Endothelial cell (in vitro differentiated cells): ENCODE measurements at regions not wholly inside any gene's neighbourhood (a gene's known extent, or its start where the extent isn't known, plus 50 kb on each side); places are given as distances from the start of the nearest gene placed in this dataset.
"Not testable (repeated sequence)": the region's sequence is repeated elsewhere in the genome, so short reads cannot be mapped to it uniquely, and the experiment has no call there.

Source experiments
- DNase-seq: peaks from one replicate; pipeline ENCODE4 v3.0.0; 2021; ENCODE audit warnings: low spot score
- H3K27ac Mint-ChIP-seq: one replicate; pipeline ENCODE4 v1.8.0; 2021; ENCODE audit warnings: mixed read lengths, inconsistent platforms; ENCODE audit not compliant: unreplicated experiment
- H3K27me3 Mint-ChIP-seq: one replicate; pipeline ENCODE4 v1.8.0; 2021; ENCODE audit warnings: mild to moderate bottlenecking, moderate library complexity, mixed read lengths, inconsistent platforms; ENCODE audit not compliant: unreplicated experiment
- H3K36me3 Mint-ChIP-seq: one replicate; pipeline ENCODE4 v1.8.0; 2021; ENCODE audit warnings: mild to moderate bottlenecking, low read depth, mixed read lengths, inconsistent platforms; ENCODE audit not compliant: unreplicated experiment
- H3K4me1 Mint-ChIP-seq: one replicate; pipeline ENCODE4 v1.8.0; 2021; ENCODE audit warnings: mild to moderate bottlenecking, mixed read lengths, inconsistent platforms; ENCODE audit not compliant: unreplicated experiment
- H3K4me3 Mint-ChIP-seq: one replicate; pipeline ENCODE4 v1.8.0; 2021; ENCODE audit warnings: mild to moderate bottlenecking, mixed read lengths, inconsistent platforms; ENCODE audit not compliant: unreplicated experiment
- H3K9me3 Mint-ChIP-seq: one replicate; pipeline ENCODE4 v1.8.0; 2021; ENCODE audit warnings: mixed read lengths, inconsistent platforms; ENCODE audit not compliant: unreplicated experiment
- CTCF ChIP-seq: fragments of 200-600 bp; sonication (generic); IDR thresholded peaks from one replicate; pipeline ENCODE4 v1.5.0; 2021; ENCODE audit warnings: antibody characterized with exemption; ENCODE audit not compliant: unreplicated experiment

- DNase-seq = peak; percentile 28
- Mint-ChIP-seq H3K27me3 (no peaks in the 10 kb centered on the region), H3K9me3 (no peaks in the 10 kb centered on the region), H3K4me3 (no peak overlapping the region), H3K36me3 (no peaks in the 10 kb centered on the region), H3K4me1 (no peaks in the 10 kb centered on the region), H3K27ac (no peak overlapping the region)
- TF ChIP-seq CTCF = peak; percentile 55
Measured at GRCh38 chrX:130539721-130540321, 138.0 kb downstream of the RBMX2 start.

DNA sequence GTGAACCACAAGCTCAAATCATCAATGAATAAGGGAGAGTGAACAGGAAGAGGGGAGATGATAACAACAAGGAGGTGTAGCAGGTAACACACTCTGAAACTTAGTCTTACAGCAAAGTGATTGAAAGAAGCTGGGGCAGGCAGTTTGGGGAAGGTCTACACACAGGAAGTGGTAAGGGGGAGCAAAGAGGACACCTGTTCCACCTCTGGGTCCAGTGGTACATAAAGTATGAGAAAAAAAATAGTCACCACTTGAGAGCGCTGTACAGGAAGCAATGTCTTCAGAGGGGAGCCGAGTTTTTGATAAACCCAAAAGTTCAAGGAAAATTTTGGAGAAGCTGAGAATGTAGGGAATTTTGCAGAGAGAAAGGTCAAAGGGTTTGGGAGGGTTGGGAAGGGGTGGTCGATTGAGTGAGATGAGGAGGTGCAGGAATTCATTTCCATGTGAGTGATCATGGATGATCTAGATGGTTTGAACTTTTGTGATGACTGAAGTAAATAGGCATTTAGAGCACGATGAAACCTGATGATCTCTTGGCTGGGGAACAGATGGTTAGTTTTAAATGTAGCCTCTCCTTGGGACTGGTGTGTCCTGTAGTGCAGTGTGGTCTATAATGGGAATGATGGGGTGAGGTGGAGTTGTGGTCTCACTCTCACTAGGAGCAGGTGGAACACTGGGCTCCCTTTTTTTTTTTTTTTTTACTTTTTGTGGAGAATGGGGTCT lies 142.0 kb downstream of the RBMX2 start:
- H3K4me3 Mint-ChIP-seq = no peak overlapping the region
- no peak overlapping the region for H3K27ac Mint-ChIP-seq
- no peaks in the 10 kb centered on the region for H3K36me3 Mint-ChIP-seq
- H3K27me3 Mint-ChIP-seq = no peaks in the 10 kb centered on the region
- no peaks in the 10 kb centered on the region for H3K4me1 Mint-ChIP-seq
- no peaks in the 10 kb centered on the region for H3K9me3 Mint-ChIP-seq
- TF ChIP-seq CTCF = no peak
- no peak for DNase-seq

GRCh38 chrX:130545796-130546195 lies 144.0 kb downstream of the RBMX2 start:
- Mint-ChIP-seq H3K27ac (no peak overlapping the region), H3K4me1 (no peaks in the 10 kb centered on the region), H3K27me3 (peaks cover 1% of the 10 kb centered on the region), H3K9me3 (no peaks in the 10 kb centered on the region), H3K4me3 (no peak overlapping the region), H3K36me3 (no peaks in the 10 kb centered on the region)
- TF ChIP-seq CTCF = no peak
- no peak for DNase-seq

DNA sequence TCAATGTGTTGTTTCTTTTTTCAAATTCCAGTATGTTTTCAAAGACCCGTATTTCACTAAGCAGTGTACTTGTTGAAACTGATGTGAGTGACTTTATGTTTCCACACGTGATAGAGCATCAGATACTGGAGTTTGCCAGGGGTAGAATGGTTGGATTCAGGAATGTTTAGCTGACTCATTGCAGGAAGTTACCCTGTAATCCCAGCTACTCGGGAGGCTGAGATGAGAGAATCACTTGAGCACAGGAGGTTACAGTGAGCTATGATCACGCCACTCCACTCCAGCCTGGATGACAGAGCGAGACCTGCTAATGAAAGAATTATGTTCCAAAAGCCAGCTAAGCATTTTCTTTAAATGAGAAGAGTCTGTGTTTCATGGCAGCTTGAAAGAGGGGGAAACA lies 147.6 kb downstream of the RBMX2 start:
- H3K9me3 Mint-ChIP-seq, H3K4me1 Mint-ChIP-seq, H3K27me3 Mint-ChIP-seq, H3K4me3 Mint-ChIP-seq, H3K27ac Mint-ChIP-seq, H3K36me3 Mint-ChIP-seq, DNase-seq: not testable (repeated sequence)

GRCh38 chrX:130550351-130550750 lies 148.6 kb downstream of the RBMX2 start:
- Mint-ChIP-seq H3K27ac (no peak overlapping the region), H3K4me3 (no peak overlapping the region), H3K9me3 (no peaks in the 10 kb centered on the region), H3K36me3 (no peaks in the 10 kb centered on the region), H3K4me1 (no peaks in the 10 kb centered on the region), H3K27me3 (peaks cover 3% of the 10 kb centered on the region)
- no peak for DNase-seq
- TF ChIP-seq CTCF = no peak
